ENCODE measurements at regions not wholly inside any gene's neighbourhood (a gene's known extent, or its start where the extent isn't known, plus 50 kb on each side); places are given as distances from the start of the nearest gene placed in this dataset.
"Not testable (repeated sequence)": the region's sequence is repeated elsewhere in the genome, so short reads cannot be mapped to it uniquely, and the experiment has no call there.

DNA sequence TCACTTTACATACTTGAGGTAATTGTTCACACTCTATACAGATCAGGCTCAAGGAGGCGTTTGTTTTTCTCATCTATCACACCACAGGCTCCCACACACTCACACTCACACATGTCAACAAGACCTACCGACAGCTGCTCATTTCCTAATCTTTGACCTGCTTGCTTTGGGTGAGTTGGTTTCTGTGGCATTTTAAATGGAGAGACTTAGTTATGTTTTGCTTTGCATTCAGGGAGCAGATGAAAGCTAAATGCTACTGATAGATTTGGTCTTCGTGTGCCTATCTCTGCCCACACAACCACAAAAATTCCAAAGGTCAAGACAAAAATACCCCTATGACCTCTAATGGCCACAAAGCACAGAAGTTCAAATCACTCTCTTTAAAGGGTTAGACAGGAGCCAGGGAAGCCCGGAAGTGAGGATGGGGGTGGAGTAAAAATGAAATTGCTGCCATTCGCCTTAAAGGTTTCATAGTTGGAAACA is 203.5 kb upstream of the G2E3 start:
- H3K4me3 ChIP-seq: no peak overlapping the region
- H3K9me3 ChIP-seq (replicated peaks in 1 of 11): 0 out of 22 replicates have a peak, but pooled peaks cover 0 to 5% (median 0%) of the 10 kb centered on the region in 11 experiments
- no peaks in the 10 kb centered on the region for H3K36me3 ChIP-seq
- H3K27me3 ChIP-seq: no peaks in the 10 kb centered on the region
- H4K20me1 ChIP-seq: no peaks in the 10 kb centered on the region
- no peak overlapping the region for H3K9ac ChIP-seq
- TF ChIP-seq Cebpa-rat (IDR thresholded peaks at IDR 0.05): no peak
- no peak overlapping the region for H3K4me2 ChIP-seq
- peaks cover 0 to 10% (median 0%) of the 10 kb centered on the region in 10 experiments; a peak in 1 of 20 replicates for H3K4me1 ChIP-seq
- no peak overlapping the region for H3K27ac ChIP-seq

GRCh38 chr14:30356438-30357202 is 202.3 kb upstream of the G2E3 start:
- no peak overlapping the region for H3K4me2 ChIP-seq
- H4K20me1 ChIP-seq: no peaks in the 10 kb centered on the region
- H3K9ac ChIP-seq: no peak overlapping the region
- H3K27me3 ChIP-seq: no peaks in the 10 kb centered on the region
- H3K4me1 ChIP-seq: peaks cover 0 to 10% (median 0%) of the 10 kb centered on the region in 10 experiments; a peak in 1 of 20 replicates
- no peak for TF ChIP-seq Cebpa-rat (IDR thresholded peaks at IDR 0.05)
- H3K27ac ChIP-seq: no peak overlapping the region
- no peak overlapping the region for H3K4me3 ChIP-seq
- H3K36me3 ChIP-seq: no peaks in the 10 kb centered on the region
- H3K9me3 ChIP-seq (replicated peaks in 1 of 11): 0 out of 22 replicates have a peak, but pooled peaks cover 0 to 5% (median 0%) of the 10 kb centered on the region in 11 experiments

GRCh38 chr14:30357791-30358190 is 201.2 kb upstream of the G2E3 start:
- Histone ChIP-seq H3K36me3 (no peaks in the 10 kb centered on the region), H4K20me1 (no peaks in the 10 kb centered on the region), H3K4me1 (peaks cover 0 to 10% (median 0%) of the 10 kb centered on the region in 10 experiments; a peak in 1 of 20 replicates), H3K4me3 (no peak overlapping the region), H3K9ac (no peak overlapping the region), H3K4me2 (no peak overlapping the region), H3K27ac (no peak overlapping the region), H3K9me3 (replicated peaks in 1 of 11) (0 out of 22 replicates have a peak, but pooled peaks cover 0 to 5% (median 0%) of the 10 kb centered on the region in 11 experiments), H3K27me3 (no peaks in the 10 kb centered on the region)
- no peak for TF ChIP-seq Cebpa-rat (IDR thresholded peaks at IDR 0.05)

GRCh38 chr14:30362369-30363218 is 196.4 kb upstream of the G2E3 start:
- H3K4me1 ChIP-seq: no peaks in the 10 kb centered on the region
- no peaks in the 10 kb centered on the region for H4K20me1 ChIP-seq
- no peak overlapping the region for H3K9ac ChIP-seq
- no peak overlapping the region for H3K4me2 ChIP-seq
- 0 out of 22 replicates have a peak, but pooled peaks cover 0 to 5% (median 0%) of the 10 kb centered on the region in 11 experiments for H3K9me3 ChIP-seq (replicated peaks in 1 of 11)
- H3K4me3 ChIP-seq: no peak overlapping the region
- no peak overlapping the region for H3K27ac ChIP-seq
- TF ChIP-seq Cebpa-rat (IDR thresholded peaks at IDR 0.05): no peak
- no peaks in the 10 kb centered on the region for H3K36me3 ChIP-seq
- H3K27me3 ChIP-seq: no peaks in the 10 kb centered on the region

GRCh38 chr14:30363219-30363880 is 195.6 kb upstream of the G2E3 start:
- not testable (repeated sequence) for H3K27me3 ChIP-seq; H3K9me3 ChIP-seq (replicated peaks in 1 of 11); H3K4me1 ChIP-seq; H3K27ac ChIP-seq; H3K4me3 ChIP-seq; H3K36me3 ChIP-seq; H3K4me2 ChIP-seq; H4K20me1 ChIP-seq; H3K9ac ChIP-seq

- Histone ChIP-seq H3K27me3 (no peaks in the 10 kb centered on the region), H3K4me3 (no peak overlapping the region), H3K27ac (no peak overlapping the region), H3K4me2 (no peak overlapping the region), H3K9ac (no peak overlapping the region), H3K4me1 (peaks cover 0 to 8% (median 0%) of the 10 kb centered on the region in 10 experiments; a peak in 5 of 20 replicates), H3K36me3 (no peaks in the 10 kb centered on the region), H4K20me1 (no peaks in the 10 kb centered on the region), H3K9me3 (replicated peaks in 1 of 11) (no peaks in the 10 kb centered on the region)
- TF ChIP-seq Cebpa-rat (IDR thresholded peaks at IDR 0.05): no peak
Measured at GRCh38 chr14:30369502-30370180, 189.3 kb upstream of the G2E3 start.

- Histone ChIP-seq H3K4me3 (no peak overlapping the region), H3K4me2 (no peak overlapping the region), H3K27me3 (no peaks in the 10 kb centered on the region), H3K9me3 (replicated peaks in 1 of 11) (no peaks in the 10 kb centered on the region), H3K36me3 (no peaks in the 10 kb centered on the region), H3K4me1 (peaks cover 0 to 8% (median 0%) of the 10 kb centered on the region in 10 experiments; a peak in 5 of 20 replicates), H3K9ac (no peak overlapping the region), H4K20me1 (no peaks in the 10 kb centered on the region), H3K27ac (no peak overlapping the region)
- no peak for TF ChIP-seq Cebpa-rat (IDR thresholded peaks at IDR 0.05)
Measured at GRCh38 chr14:30373053-30373452, 185.9 kb upstream of the G2E3 start.

DNA sequence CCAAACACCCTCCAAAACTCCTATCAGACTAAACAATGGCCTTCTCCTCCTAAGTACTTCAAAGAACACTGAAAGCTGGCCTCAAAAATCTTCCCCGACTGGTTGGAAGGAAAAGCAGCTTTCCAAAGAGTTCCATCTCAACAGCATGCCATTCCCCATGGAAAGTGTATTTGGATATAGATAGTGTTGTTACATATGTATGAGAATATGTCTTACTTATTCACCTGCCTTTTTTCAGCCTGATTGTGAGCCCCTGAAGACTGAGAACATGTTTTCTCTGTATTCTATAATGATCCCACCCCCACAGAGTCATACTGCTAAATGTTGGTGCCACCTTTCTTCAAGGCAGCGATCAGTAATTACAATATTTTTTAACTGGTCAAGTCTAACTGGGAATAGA is 185.4 kb upstream of the G2E3 start:
- Histone ChIP-seq H3K4me2 (no peak overlapping the region), H3K9me3 (replicated peaks in 1 of 11) (no peaks in the 10 kb centered on the region), H3K36me3 (no peaks in the 10 kb centered on the region), H3K27me3 (no peaks in the 10 kb centered on the region), H3K4me1 (peaks cover 0 to 8% (median 0%) of the 10 kb centered on the region in 10 experiments; a peak in 5 of 20 replicates), H3K9ac (no peak overlapping the region), H3K4me3 (no peak overlapping the region), H4K20me1 (no peaks in the 10 kb centered on the region), H3K27ac (no peak overlapping the region)
- no peak for TF ChIP-seq Cebpa-rat (IDR thresholded peaks at IDR 0.05)

Data from BLaER1 treated with 17β-estradiol and CSF1 and Interleukin-3, amounts not matched to agents 10 nM and 100 nM (cell line).